Mesothelial cell of epicardium (in vitro differentiated cells): ENCODE measurements at regions not wholly inside any gene's neighbourhood (a gene's known extent, or its start where the extent isn't known, plus 50 kb on each side); places are given as distances from the start of the nearest gene placed in this dataset.

Source experiments
- DNase-seq, 2 experiments: peaks; one replicate each; pipeline ENCODE4 v3.0.0; 2021; ENCODE audit warnings: low spot score in 2 of 2; ENCODE audit not compliant: unreplicated experiment in 2 of 2
- H3K27ac Mint-ChIP-seq: 2 replicates; pipeline ENCODE4 v1.8.0; 2021; ENCODE audit warnings: mixed read lengths
- H3K27me3 Mint-ChIP-seq: 2 replicates; pipeline ENCODE4 v1.8.0; 2021; ENCODE audit warnings: low read depth, mixed read lengths
- H3K36me3 Mint-ChIP-seq: 2 replicates; pipeline ENCODE4 v1.8.0; 2021; ENCODE audit warnings: mixed read lengths
- H3K4me1 Mint-ChIP-seq: 2 replicates; pipeline ENCODE4 v1.8.0; 2021; ENCODE audit warnings: mixed read lengths
- H3K4me3 Mint-ChIP-seq: 2 replicates; pipeline ENCODE4 v1.8.0; 2021; ENCODE audit warnings: mild to moderate bottlenecking, moderate library complexity, mixed read lengths
- H3K9me3 Mint-ChIP-seq: 2 replicates; pipeline ENCODE4 v1.8.0; 2021; ENCODE audit warnings: mixed read lengths
- CTCF ChIP-seq: fragments of 200-600 bp; sonication (generic); IDR thresholded peaks from one replicate; pipeline ENCODE4 v1.5.0; 2021; ENCODE audit warnings: antibody characterized with exemption; ENCODE audit not compliant: unreplicated experiment

- no peak for DNase-seq
- Mint-ChIP-seq H3K36me3 (no peaks in the 10 kb centered on the region), H3K9me3 (peaks cover 10% of the 10 kb centered on the region), H3K27ac (no peak overlapping the region), H3K4me3 (no peak overlapping the region), H3K27me3 (no peaks in the 10 kb centered on the region), H3K4me1 (peaks cover 5% of the 10 kb centered on the region)
- TF ChIP-seq CTCF = no peak
These were observed 65.7 kb upstream of the DMD start for GRCh38 chrX:33277046-33277445.

GRCh38 chrX:33273535-33273934 lies 62.2 kb upstream of the DMD start:
- peaks cover 3% of the 10 kb centered on the region for H3K36me3 Mint-ChIP-seq

GRCh38 chrX:33272986-33273385 lies 61.6 kb upstream of the DMD start:
- Mint-ChIP-seq H3K9me3 (peaks cover 4% of the 10 kb centered on the region), H3K4me1 (peaks cover 5% of the 10 kb centered on the region), H3K27me3 (no peaks in the 10 kb centered on the region), H3K4me3 (no peak overlapping the region), H3K36me3 (peaks cover 5% of the 10 kb centered on the region), H3K27ac (no peak overlapping the region)
- DNase-seq = no peak
- TF ChIP-seq CTCF = no peak

More at GRCh38 chrX:33273535-33273934, 62.2 kb upstream of the DMD start:
- Mint-ChIP-seq H3K27ac (no peak overlapping the region), H3K4me1 (peaks cover 5% of the 10 kb centered on the region), H3K4me3 (no peak overlapping the region), H3K27me3 (no peaks in the 10 kb centered on the region), H3K9me3 (no peaks in the 10 kb centered on the region)
- no peak for DNase-seq
- no peak for TF ChIP-seq CTCF
